Stromal cell of bone marrow (primary cell): ENCODE measurements at regions not wholly inside any gene's neighbourhood (a gene's known extent, or its start where the extent isn't known, plus 50 kb on each side); places are given as distances from the start of the nearest gene placed in this dataset.

ENCODE experiments used
- DNase-seq: peaks from one replicate; pipeline ENCODE4 v3.0.0-alpha.2; 2012; ENCODE audit warnings: low read depth

- DNase-seq, result no peak
Observed at GRCh38 chr4:15291122-15291521, 136.7 kb upstream of the C1QTNF7 start.

GRCh38 chr4:15293711-15294110 is 134.1 kb upstream of the C1QTNF7 start:
- DNase-seq, result no peak

- no peak for DNase-seq
Observed at GRCh38 chr4:15294202-15294601, 133.6 kb upstream of the C1QTNF7 start.

- DNase-seq, result no peak
Observed at GRCh38 chr4:15294832-15295231, 133.0 kb upstream of the C1QTNF7 start.

GRCh38 chr4:15295421-15296162 is 132.2 kb upstream of the C1QTNF7 start:
- DNase-seq, result no peak

- no peak for DNase-seq
Observed at GRCh38 chr4:15297344-15297743, 130.5 kb upstream of the C1QTNF7 start.

- no peak for DNase-seq
Observed at GRCh38 chr4:15299627-15300026, 128.2 kb upstream of the C1QTNF7 start.

- DNase-seq, result no peak
Observed at GRCh38 chr4:15303052-15303641, 124.7 kb upstream of the C1QTNF7 start.

GRCh38 chr4:15314974-15315373 is 112.9 kb upstream of the C1QTNF7 start:
- DNase-seq, result no peak

- no peak for DNase-seq
Observed at GRCh38 chr4:15317246-15317645, 110.6 kb upstream of the C1QTNF7 start.

- DNase-seq, result no peak
Observed at GRCh38 chr4:15318621-15319348, 109.0 kb upstream of the C1QTNF7 start.

- DNase-seq, result no peak
Observed at GRCh38 chr4:15320121-15320678, 107.6 kb upstream of the C1QTNF7 start.

GRCh38 chr4:15322006-15322405 is 105.8 kb upstream of the C1QTNF7 start:
- no peak for DNase-seq

GRCh38 chr4:15325987-15326386 is 101.8 kb upstream of the C1QTNF7 start:
- DNase-seq, result no peak

- DNase-seq, result peak; percentile 82
Observed at GRCh38 chr4:15327311-15328298, 100.2 kb upstream of the C1QTNF7 start.

GRCh38 chr4:15331930-15332329 is 95.9 kb upstream of the C1QTNF7 start:
- DNase-seq, result no peak

- no peak for DNase-seq
Observed at GRCh38 chr4:15332377-15332776, 95.5 kb upstream of the C1QTNF7 start.

- peak; percentile 51 for DNase-seq
Observed at GRCh38 chr4:15333692-15334633, 93.9 kb upstream of the C1QTNF7 start.

GRCh38 chr4:15336410-15337167 is 91.2 kb upstream of the C1QTNF7 start:
- peak; percentile 60 for DNase-seq
